Mesothelial cell of epicardium (in vitro differentiated cells): ENCODE measurements at regions not wholly inside any gene's neighbourhood (a gene's known extent, or its start where the extent isn't known, plus 50 kb on each side); places are given as distances from the start of the nearest gene placed in this dataset.
"Not testable (repeated sequence)": the region's sequence is repeated elsewhere in the genome, so short reads cannot be mapped to it uniquely, and the experiment has no call there.

Experiments
- DNase-seq, 2 experiments: peaks; one replicate each; pipeline ENCODE4 v3.0.0; 2021; ENCODE audit warnings: low spot score in 2 of 2; ENCODE audit not compliant: unreplicated experiment in 2 of 2
- H3K27ac Mint-ChIP-seq: 2 replicates; pipeline ENCODE4 v1.8.0; 2021; ENCODE audit warnings: mixed read lengths
- H3K27me3 Mint-ChIP-seq: 2 replicates; pipeline ENCODE4 v1.8.0; 2021; ENCODE audit warnings: low read depth, mixed read lengths
- H3K36me3 Mint-ChIP-seq: 2 replicates; pipeline ENCODE4 v1.8.0; 2021; ENCODE audit warnings: mixed read lengths
- H3K4me1 Mint-ChIP-seq: 2 replicates; pipeline ENCODE4 v1.8.0; 2021; ENCODE audit warnings: mixed read lengths
- H3K4me3 Mint-ChIP-seq: 2 replicates; pipeline ENCODE4 v1.8.0; 2021; ENCODE audit warnings: mild to moderate bottlenecking, moderate library complexity, mixed read lengths
- H3K9me3 Mint-ChIP-seq: 2 replicates; pipeline ENCODE4 v1.8.0; 2021; ENCODE audit warnings: mixed read lengths
- CTCF ChIP-seq: fragments of 200-600 bp; sonication (generic); IDR thresholded peaks from one replicate; pipeline ENCODE4 v1.5.0; 2021; ENCODE audit warnings: antibody characterized with exemption; ENCODE audit not compliant: unreplicated experiment

- Mint-ChIP-seq H3K36me3 (no peaks in the 10 kb centered on the region), H3K27ac (no peak overlapping the region), H3K4me1 (no peaks in the 10 kb centered on the region), H3K9me3 (no peaks in the 10 kb centered on the region), H3K4me3 (no peak overlapping the region), H3K27me3 (no peaks in the 10 kb centered on the region)
- DNase-seq, result no peak
- no peak for TF ChIP-seq CTCF
Measured at GRCh38 chr3:86413645-86414044, 577.3 kb downstream of the VGLL3 start.

DNA sequence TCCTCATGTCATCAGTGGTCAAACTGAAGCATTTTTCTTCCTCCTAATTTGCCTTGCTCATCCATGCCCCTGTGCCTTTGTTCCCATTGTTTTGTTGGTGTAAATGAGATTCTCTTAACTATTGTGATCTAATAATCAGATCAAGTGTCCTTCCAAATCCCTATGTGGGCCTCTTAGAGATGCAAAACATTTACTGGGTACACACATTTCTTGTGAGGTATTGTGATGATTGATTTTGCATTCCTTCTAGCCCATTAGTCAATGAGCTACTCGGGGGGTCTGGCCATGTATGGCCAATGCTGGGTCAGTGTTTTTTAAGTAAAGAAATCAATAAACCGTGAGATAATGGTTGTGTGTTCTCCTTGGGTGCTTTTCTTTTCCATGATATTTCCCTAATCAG, 580.4 kb downstream of the VGLL3 start:
- no peak for DNase-seq
- no peak for TF ChIP-seq CTCF
- H3K27ac Mint-ChIP-seq, result no peak overlapping the region
- no peaks in the 10 kb centered on the region for H3K9me3 Mint-ChIP-seq
- H3K36me3 Mint-ChIP-seq, result no peaks in the 10 kb centered on the region
- no peaks in the 10 kb centered on the region for H3K27me3 Mint-ChIP-seq
- no peak overlapping the region for H3K4me3 Mint-ChIP-seq
- H3K4me1 Mint-ChIP-seq, result no peaks in the 10 kb centered on the region

DNA sequence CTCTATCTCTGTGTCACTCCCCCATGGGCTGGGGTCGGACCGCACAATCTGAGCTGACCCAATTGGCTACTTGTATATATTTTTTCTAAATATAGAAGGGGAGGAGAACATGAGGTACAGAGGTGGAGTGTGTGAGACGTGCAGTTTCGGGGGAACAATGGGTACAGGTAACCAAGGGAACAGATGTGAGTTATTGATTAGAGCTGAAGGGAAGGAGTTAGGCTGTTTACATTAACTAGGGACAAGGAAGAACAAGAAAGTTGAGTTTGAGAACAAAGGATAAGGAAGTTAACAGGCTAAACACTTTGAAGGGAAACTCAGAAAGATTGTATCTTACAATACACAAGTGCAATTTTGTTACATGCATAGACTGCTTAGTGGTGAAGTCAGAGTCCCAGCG, 601.2 kb downstream of the VGLL3 start:
- not testable (repeated sequence) for H3K36me3 Mint-ChIP-seq, H3K27ac Mint-ChIP-seq, H3K9me3 Mint-ChIP-seq, H3K4me1 Mint-ChIP-seq, DNase-seq, H3K4me3 Mint-ChIP-seq, H3K27me3 Mint-ChIP-seq

GRCh38 chr3:86388820-86389219, 602.1 kb downstream of the VGLL3 start:
- H3K9me3 Mint-ChIP-seq, result peaks cover 8% of the 10 kb centered on the region
- TF ChIP-seq CTCF, result no peak
- H3K36me3 Mint-ChIP-seq, result no peaks in the 10 kb centered on the region
- DNase-seq, result no peak
- no peaks in the 10 kb centered on the region for H3K4me1 Mint-ChIP-seq
- H3K27me3 Mint-ChIP-seq, result no peaks in the 10 kb centered on the region
- no peak overlapping the region for H3K27ac Mint-ChIP-seq
- no peak overlapping the region for H3K4me3 Mint-ChIP-seq

GRCh38 chr3:86382556-86382955, 608.4 kb downstream of the VGLL3 start:
- Mint-ChIP-seq H3K27ac (no peak overlapping the region), H3K4me1 (no peaks in the 10 kb centered on the region), H3K9me3 (peaks cover under 1% of the 10 kb centered on the region), H3K4me3 (no peak overlapping the region), H3K36me3 (no peaks in the 10 kb centered on the region), H3K27me3 (no peaks in the 10 kb centered on the region)
- no peak for TF ChIP-seq CTCF
- DNase-seq, result no peak

DNA sequence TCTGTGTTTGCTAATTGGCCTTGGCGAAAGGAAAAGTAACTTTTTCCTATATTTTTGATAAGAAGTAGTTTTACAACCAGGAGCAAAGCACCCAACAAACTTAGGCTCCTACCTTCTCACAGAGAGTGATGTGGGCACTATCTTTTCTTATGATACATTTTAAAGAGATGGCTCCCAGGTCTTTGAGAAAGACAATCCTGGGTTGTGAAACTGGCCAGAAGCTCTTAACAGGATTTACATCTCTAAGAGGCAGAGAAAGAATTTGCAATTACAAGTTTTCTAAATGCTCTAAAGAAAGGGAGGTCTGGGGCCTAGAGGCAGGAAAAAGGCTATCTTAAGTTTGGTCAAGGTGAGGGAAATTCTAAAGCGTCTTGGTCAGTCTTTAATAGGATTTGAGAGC, 609.7 kb downstream of the VGLL3 start:
- no peaks in the 10 kb centered on the region for H3K27me3 Mint-ChIP-seq
- no peaks in the 10 kb centered on the region for H3K4me1 Mint-ChIP-seq
- H3K36me3 Mint-ChIP-seq, result no peaks in the 10 kb centered on the region
- TF ChIP-seq CTCF, result no peak
- DNase-seq, result no peak
- no peak overlapping the region for H3K27ac Mint-ChIP-seq
- H3K4me3 Mint-ChIP-seq, result no peak overlapping the region
- no peaks in the 10 kb centered on the region for H3K9me3 Mint-ChIP-seq
